RCC 7860 (cell line): ENCODE measurements at regions not wholly inside any gene's neighbourhood (a gene's known extent, or its start where the extent isn't known, plus 50 kb on each side); places are given as distances from the start of the nearest gene placed in this dataset.
A peak's percentile ranks its signal among the peaks of the same experiment; 100 is the strongest.
"Not testable (repeated sequence)": the region's sequence is repeated elsewhere in the genome, so short reads cannot be mapped to it uniquely, and the experiment has no call there.

Experiments used
- DNase-seq: peaks from one replicate; pipeline ENCODE4 v3.0.0-alpha.2; 2015; ENCODE audit warnings: low spot score
- FAIRE-seq: peaks from 2 replicates; lab custom pipeline; 2012; peaks lifted over from hg19 to GRCh38; lab: Jason Lieb, UNC

- no peak for FAIRE-seq
- no peak for DNase-seq
Observed at GRCh38 chr17:14744761-14745473, 444.0 kb downstream of the HS3ST3B1 start.

- DNase-seq = no peak
- no peak for FAIRE-seq
Observed at GRCh38 chr17:14741491-14741890, 440.6 kb downstream of the HS3ST3B1 start.

- no peak for DNase-seq
- no peak for FAIRE-seq
Observed at GRCh38 chr17:14739656-14740431, 439.0 kb downstream of the HS3ST3B1 start.

- FAIRE-seq = no peak
- no peak for DNase-seq
Observed at GRCh38 chr17:14738652-14738988, 437.7 kb downstream of the HS3ST3B1 start.

- FAIRE-seq (peak; percentile 79), DNase-seq (peak; percentile 73)
Observed at GRCh38 chr17:14737984-14738651, 437.2 kb downstream of the HS3ST3B1 start.

GRCh38 chr17:14736631-14737030, 435.8 kb downstream of the HS3ST3B1 start:
- DNase-seq (no peak), FAIRE-seq (no peak)

GRCh38 chr17:14733376-14733775, 432.5 kb downstream of the HS3ST3B1 start:
- FAIRE-seq = no peak
- no peak for DNase-seq

GRCh38 chr17:14732211-14732610, 431.3 kb downstream of the HS3ST3B1 start:
- FAIRE-seq (no peak), DNase-seq (no peak)

GRCh38 chr17:14731591-14731990, 430.7 kb downstream of the HS3ST3B1 start:
- DNase-seq (no peak), FAIRE-seq (no peak)

GRCh38 chr17:14730821-14731220, 429.9 kb downstream of the HS3ST3B1 start:
- FAIRE-seq (no peak), DNase-seq (no peak)

- FAIRE-seq (no peak), DNase-seq (no peak)
Observed at GRCh38 chr17:14725729-14726128, 424.8 kb downstream of the HS3ST3B1 start.

GRCh38 chr17:14724770-14725169, 423.9 kb downstream of the HS3ST3B1 start:
- DNase-seq (no peak), FAIRE-seq (no peak)

- not testable (repeated sequence) for DNase-seq, FAIRE-seq
Observed at GRCh38 chr17:14723349-14723748, 422.5 kb downstream of the HS3ST3B1 start.

- DNase-seq (no peak), FAIRE-seq (no peak)
Observed at GRCh38 chr17:14719942-14720341, 419.1 kb downstream of the HS3ST3B1 start.

- no peak for DNase-seq
- FAIRE-seq = no peak
Observed at GRCh38 chr17:14717859-14718258, 417.0 kb downstream of the HS3ST3B1 start.

- DNase-seq (no peak), FAIRE-seq (no peak)
Observed at GRCh38 chr17:14715561-14715960, 414.7 kb downstream of the HS3ST3B1 start.

- FAIRE-seq (no peak), DNase-seq (no peak)
Observed at GRCh38 chr17:14712611-14713021, 411.7 kb downstream of the HS3ST3B1 start.

- DNase-seq (no peak), FAIRE-seq (no peak)
Observed at GRCh38 chr17:14704121-14704520, 403.2 kb downstream of the HS3ST3B1 start.

GRCh38 chr17:14701886-14702285, 401.0 kb downstream of the HS3ST3B1 start:
- DNase-seq = no peak
- no peak for FAIRE-seq

GRCh38 chr17:14699574-14700185, 398.8 kb downstream of the HS3ST3B1 start:
- FAIRE-seq = no peak
- no peak for DNase-seq

- no peak for FAIRE-seq
- DNase-seq = no peak
Observed at GRCh38 chr17:14693382-14693781, 392.5 kb downstream of the HS3ST3B1 start.
